ENCODE measurements at regions not wholly inside any gene's neighbourhood (a gene's known extent, or its start where the extent isn't known, plus 50 kb on each side); places are given as distances from the start of the nearest gene placed in this dataset.

GRCh38 chr5:87147441-87147840 lies 120.2 kb upstream of the RASA1 start:
- CTCF ChIA-PET = interaction anchor here (1.0 to 1.3 kb wide), 2 partner anchors 24 to 77 kb away, joined by 4 to 5 read pairs; no protein-coding TSS in a partner anchor
- no TSS peak for BruUV-seq (replicated peaks)
- TF ChIP-seq POLR2A (IDR thresholded peaks at IDR 0.05; ENCODE audit: low read depth, low read length) (no peak), MAX (IDR thresholded peaks at IDR 0.05; ENCODE audit: insufficient read depth, insufficient read length) (no peak), GATA2 (IDR thresholded peaks at IDR 0.05; ENCODE audit: insufficient read depth, insufficient read length, low read depth, low read length) (no peak), EZH2 (IDR thresholded peaks at IDR 0.05; ENCODE audit: borderline replicate concordance, low read depth, low read length, severe bottlenecking) (no peak), POLR2AphosphoS5 (IDR thresholded peaks at IDR 0.05; ENCODE audit: insufficient read depth, low read depth, low read length) (no peak), FOS (IDR thresholded peaks at IDR 0.05; ENCODE audit: borderline replicate concordance, insufficient read depth, low read length) (no peak), MYC (IDR thresholded peaks at IDR 0.05; ENCODE audit: low read depth, low read length) (no peak), CTCF (IDR thresholded peaks at IDR 0.05; ENCODE audit: extremely low read depth in 1 of 2, insufficient read depth in 1 of 2, low read depth in 1 of 2, low read length in 2 of 2) (no peak), JUN (IDR thresholded peaks at IDR 0.05; ENCODE audit: borderline replicate concordance, insufficient read depth, insufficient read length, low read depth) (no peak)
- H3K9me3 ChIP-seq (replicated peaks; ENCODE audit: control insufficient read depth, insufficient read depth, low read length) = no peaks in the 10 kb centered on the region
- no peak for DNase-seq (ENCODE audit: low read depth, low spot score)
- H4K20me1 ChIP-seq (replicated peaks; ENCODE audit: control insufficient read depth, extremely low read depth, insufficient read depth, low read length) = no peaks in the 10 kb centered on the region
- dilution Hi-C loops (cut with MboI; ENCODE audit: extremely low pct_ligation_motif_present, low sequenced_read_pairs) = no loop called here
- POLR2A ChIA-PET = no interaction called here
- H3K79me2 ChIP-seq (ENCODE audit: control insufficient read depth, insufficient read depth, low read length) = no peaks in the 10 kb centered on the region
- peaks cover 21% of the 10 kb centered on the region for H3K4me1 ChIP-seq (ENCODE audit: control insufficient read depth, extremely low read depth, insufficient read depth, low read length)
- intact Hi-C loops (cut with micrococcal nuclease) = no loop called here
- H3K36me3 ChIP-seq (ENCODE audit: control insufficient read depth in 2 of 2, extremely low read depth in 1 of 2, insufficient read depth in 2 of 2, low read length in 2 of 2) = no peaks in the 10 kb centered on the region
- no peak for FAIRE-seq
- no peak overlapping the region for H3K9ac ChIP-seq (replicated peaks; ENCODE audit: extremely low read depth, insufficient read depth, low read length)
- H2AFZ ChIP-seq (ENCODE audit: low read depth, low read length) = no peak overlapping the region
- no peak overlapping the region for H3K4me2 ChIP-seq (ENCODE audit: insufficient read depth, low read length)
- no peak overlapping the region for H3K4me3 ChIP-seq (replicated peaks in 1 of 3; ENCODE audit: insufficient read depth in 1 of 3, low read depth in 1 of 3, low read length in 3 of 3)
- no peaks in the 10 kb centered on the region for H3K9me1 ChIP-seq (replicated peaks; ENCODE audit: control insufficient read depth, extremely low read depth, insufficient read depth, low read length)
- no peak overlapping the region for H3K27ac ChIP-seq (ENCODE audit: insufficient read depth, low read depth, low read length)
- no peaks in the 10 kb centered on the region for H3K27me3 ChIP-seq (ENCODE audit: control insufficient read depth in 2 of 2, insufficient read depth in 2 of 2, low read length in 2 of 2)
